HCT116 (cell line): ENCODE measurements at regions not wholly inside any gene's neighbourhood (a gene's known extent, or its start where the extent isn't known, plus 50 kb on each side); places are given as distances from the start of the nearest gene placed in this dataset.

Experiments
- ATAC-seq: fragments of 200-7000 bp; cut with Tn5 transposase; 2 replicates; pipeline ENCODE4 v1.9.1; 2020; ENCODE audit warnings: mild to moderate bottlenecking, moderate library complexity
- BruUV-seq: library from RNA; stranded (reverse); fragments of 400-500 nt; replicated peaks from 2 replicates; lab custom pipeline; 2021; lab: Mats Ljungman, UMichigan
- CTCF ChIA-PET: fragments of 300-600 bp; sonication (Branson Sonifier 250); formaldehyde crosslinking; loops from one replicate; lab custom pipeline; 2021; ENCODE audit warnings: antibody characterized with exemption; lab: Charles Lee
- POLR2A ChIA-PET: fragments of 300-600, 350-600 bp; sonication (Branson Sonifier 250); formaldehyde crosslinking; loops from one replicate; lab custom pipeline; 2021; ENCODE audit warnings: antibody characterized with exemption; lab: Charles Lee
- RAD21 ChIA-PET, 2 experiments: fragments of 300-600 bp; sonication (Branson Sonifier 250); formaldehyde crosslinking; loops; one replicate each; lab custom pipeline; 2023; ENCODE audit warnings: low total read pairs in 2 of 2; ENCODE audit not compliant: uncharacterized antibody in 2 of 2, unreplicated experiment in 2 of 2, low non-redundant PET in 1 of 2; lab: Charles Lee
- DNase-seq: peaks from one replicate; pipeline ENCODE4 v3.0.0-alpha.2; 2010; ENCODE audit warnings: low read depth, low spot score
- H2AFZ ChIP-seq: fragments of 200-600 bp; shearing (Covaris generic), sonication (generic); 2 replicates; pipeline ENCODE4 v1.6.1; 2017; ENCODE audit warnings: low read depth, mixed run types, mixed read lengths, antibody characterized with exemption, low read length; ENCODE audit not compliant: poor library complexity, severe bottlenecking
- H3K27ac ChIP-seq: 2 replicates; pipeline ENCODE4 v1.5.1; 2012; ENCODE audit warnings: low read depth, low read length
- H3K27me3 ChIP-seq: fragments of 200-600 bp; sonication (generic); 2 replicates; pipeline ENCODE4 v1.6.1; 2016; ENCODE audit warnings: mixed run types, low read length, mixed read lengths; ENCODE audit not compliant: insufficient read depth
- H3K36me3 ChIP-seq, 2 experiments: fragments of 200-500 bp in 1 of 2; fragments of 200-600 bp in 1 of 2; sonication (Bioruptor generic) in 1 of 2; sonication (generic) in 1 of 2; 2 replicates each; pipeline versions ENCODE4 v1.5.1 to v1.6.1; 2014 to 2016; ENCODE audit warnings: low read length in 2 of 2, inconsistent platforms in 1 of 2, mixed read lengths in 1 of 2, mixed run types in 1 of 2; ENCODE audit not compliant: insufficient read depth in 2 of 2, control insufficient read depth in 1 of 2
- H3K4me1 ChIP-seq, 2 experiments: fragments of 200-600 bp in 1 of 2; sonication (generic) in 1 of 2; 2 replicates each; pipeline versions ENCODE4 v1.5.1 to v1.6.1; 2012 to 2017; ENCODE audit warnings: low read length in 2 of 2, inconsistent platforms in 1 of 2, mild to moderate bottlenecking in 1 of 2, mixed read lengths in 1 of 2, mixed run types in 1 of 2, moderate library complexity in 1 of 2; ENCODE audit not compliant: insufficient read depth in 2 of 2, control insufficient read depth in 1 of 2
- H3K4me2 ChIP-seq: fragments of 200-600 bp; sonication (generic); 2 replicates; pipeline ENCODE4 v1.6.1; 2017; ENCODE audit warnings: mixed run types, low read length, mixed read lengths
- H3K4me3 ChIP-seq, 2 experiments: fragments of 200-600 bp in 1 of 2; sonication (generic) in 1 of 2; replicated peaks in 1 of 2; 2 replicates each; pipeline ENCODE4 v1.5.1; 2011 to 2016; ENCODE audit warnings: low read length in 2 of 2, control low read depth in 1 of 2, low read depth in 1 of 2, mild to moderate bottlenecking in 1 of 2, mixed read lengths in 1 of 2, mixed run types in 1 of 2
- H3K79me2 ChIP-seq: fragments of 200-600 bp; sonication (generic); 2 replicates; pipeline ENCODE4 v1.6.1; 2017; ENCODE audit warnings: mild to moderate bottlenecking, mixed run types, low read length, moderate library complexity, mixed read lengths; ENCODE audit not compliant: insufficient read depth
- H3K9ac ChIP-seq: fragments of 200-600 bp; sonication (generic); 2 replicates; pipeline ENCODE4 v1.6.1; 2016; ENCODE audit warnings: low read length, mixed read lengths
- H3K9me2 ChIP-seq: fragments of 200-600 bp; sonication (generic), shearing (Covaris generic); 2 replicates; pipeline ENCODE4 v1.6.1; 2017; ENCODE audit warnings: mixed run types, mild to moderate bottlenecking, moderate library complexity; ENCODE audit not compliant: insufficient read depth
- H3K9me3 ChIP-seq, 2 experiments: fragments of 200-500 bp in 1 of 2; fragments of 200-600 bp in 1 of 2; sonication (Bioruptor generic) in 1 of 2; sonication (generic) in 1 of 2; 2 replicates each; pipeline ENCODE4 v1.6.1; 2014 to 2017; ENCODE audit warnings: low read length in 2 of 2, mixed read lengths in 2 of 2, inconsistent platforms in 1 of 2, low read depth in 1 of 2, mild to moderate bottlenecking in 1 of 2, mixed run types in 1 of 2, moderate library complexity in 1 of 2; ENCODE audit not compliant: control insufficient read depth in 1 of 2, insufficient read depth in 1 of 2
- H4K20me1 ChIP-seq: fragments of 200-600 bp; sonication (generic), shearing (Covaris generic); 2 replicates; pipeline ENCODE4 v1.6.1; 2017; ENCODE audit warnings: mixed run types, mild to moderate bottlenecking, moderate library complexity; ENCODE audit not compliant: insufficient read depth
- ATF3 ChIP-seq: IDR thresholded peaks from 2 replicates; pipeline ENCODE4 v1.6.1; 2012
- CTCF ChIP-seq, 3 experiments: fragments of 200-600 bp in 1 of 3; sonication (generic) in 1 of 3; IDR thresholded peaks in 2 of 3; conservative IDR thresholded peaks in 1 of 3; 2 replicates each; pipeline ENCODE4 v1.5.1; 2012 to 2017; ENCODE audit warnings: low read depth in 2 of 3, low read length in 2 of 3, antibody characterized with exemption in 1 of 3, borderline replicate concordance in 1 of 3, control low read depth in 1 of 3, mild to moderate bottlenecking in 1 of 3, mixed read lengths in 1 of 3, mixed run types in 1 of 3, moderate library complexity in 1 of 3; ENCODE audit not compliant: insufficient read depth in 1 of 3
- EGR1 ChIP-seq: IDR thresholded peaks from 2 replicates; pipeline ENCODE4 v1.6.1; 2012; ENCODE audit warnings: low read depth
- ELF1 ChIP-seq: IDR thresholded peaks from 2 replicates; pipeline ENCODE4 v1.6.1; 2012; ENCODE audit warnings: low read depth, borderline replicate concordance
- EZH2phosphoT487 ChIP-seq: fragments of 200-600 bp; IDR thresholded peaks from 2 replicates; pipeline ENCODE4 v1.6.1; 2018; ENCODE audit warnings: antibody characterized with exemption, borderline replicate concordance
- FOSL1 ChIP-seq: IDR thresholded peaks from 2 replicates; pipeline ENCODE4 v1.6.1; 2012; ENCODE audit warnings: low read depth
- JUND ChIP-seq: IDR thresholded peaks from 2 replicates; pipeline ENCODE4 v1.6.1; 2012
- MAX ChIP-seq: IDR thresholded peaks from 2 replicates; pipeline ENCODE4 v1.6.1; 2012
- POLR2AphosphoS5 ChIP-seq: IDR thresholded peaks from 2 replicates; pipeline ENCODE4 v1.6.1; 2011; ENCODE audit warnings: mild to moderate bottlenecking, low read depth, low read length, moderate library complexity
- RAD21 ChIP-seq: IDR thresholded peaks from 2 replicates; pipeline ENCODE4 v1.6.1; 2012; ENCODE audit warnings: low read depth, mild to moderate bottlenecking
- REST ChIP-seq: IDR thresholded peaks from 2 replicates; pipeline ENCODE4 v1.6.1; 2012; ENCODE audit warnings: low read depth
- SIN3A ChIP-seq: IDR thresholded peaks from 2 replicates; pipeline ENCODE4 v1.6.1; 2012; ENCODE audit warnings: low read depth
- SP1 ChIP-seq: IDR thresholded peaks from 2 replicates; pipeline ENCODE4 v1.6.1; 2012; ENCODE audit warnings: low read depth
- SRF ChIP-seq: IDR thresholded peaks from 2 replicates; pipeline ENCODE4 v1.6.1; 2012; ENCODE audit warnings: low read depth
- ZBTB33 ChIP-seq: IDR thresholded peaks from 2 replicates; pipeline ENCODE4 v1.6.1; 2011; ENCODE audit warnings: mild to moderate bottlenecking, low read length, moderate library complexity; ENCODE audit not compliant: insufficient replicate concordance; ENCODE audit errors: extremely low read depth
- ZNF274 ChIP-seq: fragments of 200-500 bp; sonication (Bioruptor generic); IDR thresholded peaks from 2 replicates; pipeline ENCODE4 v1.6.1; 2014; ENCODE audit warnings: mild to moderate bottlenecking, low read depth, low read length, inconsistent platforms
- intact Hi-C: fragments of 100-400 bp; cut with micrococcal nuclease; formaldehyde crosslinking; loops from 2 replicates; pipeline ENCODE4 v1.10.0; 2022

- Histone ChIP-seq H3K4me1 (no peaks in the 10 kb centered on the region), H4K20me1 (no peaks in the 10 kb centered on the region), H2AFZ (no peak overlapping the region), H3K9me2 (no peaks in the 10 kb centered on the region), H3K27me3 (no peaks in the 10 kb centered on the region), H3K4me2 (no peak overlapping the region), H3K79me2 (no peaks in the 10 kb centered on the region), H3K9me3 (no peaks in the 10 kb centered on the region), H3K36me3 (no peaks in the 10 kb centered on the region), H3K4me3 (no peak overlapping the region), H3K27ac (no peak overlapping the region), H3K9ac (no peak overlapping the region)
- intact Hi-C loops, result no loop called here
- POLR2A ChIA-PET, result no interaction called here
- no TSS peak for BruUV-seq
- no peak for DNase-seq
- CTCF ChIA-PET, result no interaction called here
- ATAC-seq, result no peak
- TF ChIP-seq FOSL1 (no peak), MAX (no peak), POLR2AphosphoS5 (no peak), ZBTB33 (no peak), EZH2phosphoT487 (no peak), SIN3A (no peak), EGR1 (no peak), REST (no peak), ELF1 (no peak), SRF (no peak), RAD21 (no peak), CTCF (IDR thresholded peaks at IDR 0.05 in 2 of 3, conservative IDR thresholded peaks at IDR 0.05 in 1 of 3; ENCODE audit: borderline replicate concordance in 1 of 3, insufficient read depth in 1 of 3, low read depth in 2 of 3, low read length in 2 of 3) (no peak), SP1 (no peak), JUND (no peak), ATF3 (no peak), ZNF274 (no peak)
- RAD21 ChIA-PET, result no interaction called here
Observed at GRCh38 chr7:113628948-113629847, 289.6 kb downstream of the PPP1R3A start.
